Heart right ventricle (tissue), 16 donors: ENCODE measurements at regions not wholly inside any gene's neighbourhood (a gene's known extent, or its start where the extent isn't known, plus 50 kb on each side); places are given as distances from the start of the nearest gene placed in this dataset.

ENCODE experiments used
- ATAC-seq, 8 donors: fragments of 200-7000 bp; cut with Tn5 transposase; one replicate each; pipeline ENCODE4 v1.9.1; 2020; ENCODE audit warnings: mild to moderate bottlenecking in 8 of 8, moderate library complexity in 8 of 8, moderate number of reproducible peaks in 1 of 8
- DNase-seq, 2 donors: peaks; one replicate each; pipeline ENCODE4 v3.0.0-alpha.2; 2020
- H3K27ac ChIP-seq, 10 donors: fragments of 200-600 bp; sonication (generic) in 2 of 10; one replicate each; pipeline versions ENCODE4 v1.5.0 to v1.8.0; 2020 to 2022; ENCODE audit warnings: mild to moderate bottlenecking in 3 of 10
- H3K27me3 ChIP-seq, 7 donors: fragments of 200-600 bp; one replicate each; pipeline ENCODE4 v1.8.0; 2021 to 2022; ENCODE audit warnings: mild to moderate bottlenecking in 2 of 7
- H3K36me3 ChIP-seq, 9 donors: fragments of 200-600 bp; sonication (generic) in 1 of 9; one replicate each; pipeline versions ENCODE4 v1.5.0 to v1.8.0; 2020 to 2022; ENCODE audit warnings: mild to moderate bottlenecking in 2 of 9
- H3K4me1 ChIP-seq, 9 donors: fragments of 200-600 bp; sonication (generic) in 1 of 9; one replicate each; pipeline versions ENCODE4 v1.5.0 to v1.8.0; 2020 to 2022; ENCODE audit warnings: mild to moderate bottlenecking in 4 of 9
- H3K4me3 ChIP-seq, 10 donors: fragments of 200-600 bp; sonication (generic) in 2 of 10; one replicate each; pipeline versions ENCODE4 v1.5.0 to v1.8.0; 2020 to 2022; ENCODE audit warnings: mild to moderate bottlenecking in 7 of 10, moderate library complexity in 2 of 10
- H3K9me3 ChIP-seq, 11 donors: fragments of 200-600 bp in 10 of 11; sonication (generic) in 2 of 11; one replicate each; pipeline versions ENCODE4 v1.5.0 to v1.8.0; 2013 to 2022; ENCODE audit warnings: mild to moderate bottlenecking in 2 of 11, control low read depth in 1 of 11, moderate library complexity in 1 of 11
- WGBS, 2 donors: extraction: QIAGEN DNeasy Blood & Tissue Kit; methylation state at CpG; one replicate each; pipeline ENCODE4 v1.1.7; 2013; ENCODE audit warnings: inconsistent platforms in 1 of 2; 5-methylcytosine and 5-hydroxymethylcytosine counted together
- intact Hi-C, 10 donors: fragments of 100-400 bp; cut with DNase I; formaldehyde crosslinking; loops; one replicate each; pipeline versions ENCODE4 v1.11.1 to v1.14.2; 2022
- TF ChIP-seq, protein P1 (sequence below), 9 donors: fragments of 200-600 bp; sonication (generic) in 2 of 9; IDR thresholded peaks; one replicate each; pipeline versions ENCODE4 v1.5.0 to v1.8.0; 2021 to 2022; ENCODE audit warnings: antibody characterized with exemption in 9 of 9, mild to moderate bottlenecking in 5 of 9, moderate library complexity in 1 of 9
- donor health status: Arrhythmogenic right ventricular cardiomyopathy.
- donor health status: ischemic (EF 13 %, LVEDD 7.1; RV severe dilation, severe dysfunction).
- donor health status: healthy with polysubstance abuse.
- donor health status: DM: no; HTN: yes; CAD: no.
- donor health status: DM: no; HTN: no; CAD: no.
- donor health status: ischemic (EF 25% LVEDD 6.9; RV normal size, moderate dysfunction).
- donor health status: ischemic (EF 25% LVEDD 5.7; RV mildly dilated, moderate dysfunction).
- donor health status: healthy.
- donor health status: DM: yes; HTN: yes; CAD: no.
- donor health status: Ischemic cardiomyopathy.
- donor health status: ischemic (EF 35%, LVEDD 5.7; RV mildly dilated, moderate dysfunction).
- donor health status: nonischemic (EF 11% LVEDD 7.7; RV severe dilation, severe dysfunction).
- donor health status: DM: yes; HTN: yes; CAD: no.
- donor health status: PGD.
- donor health status: ischemic (EF 29% LVEDD 5.4; RV normal size, mild dysfunction).
- donor health status: nonischemic (EF 23%, LVEDD 6.1; RV moderate dilation, normal function).

DNA sequence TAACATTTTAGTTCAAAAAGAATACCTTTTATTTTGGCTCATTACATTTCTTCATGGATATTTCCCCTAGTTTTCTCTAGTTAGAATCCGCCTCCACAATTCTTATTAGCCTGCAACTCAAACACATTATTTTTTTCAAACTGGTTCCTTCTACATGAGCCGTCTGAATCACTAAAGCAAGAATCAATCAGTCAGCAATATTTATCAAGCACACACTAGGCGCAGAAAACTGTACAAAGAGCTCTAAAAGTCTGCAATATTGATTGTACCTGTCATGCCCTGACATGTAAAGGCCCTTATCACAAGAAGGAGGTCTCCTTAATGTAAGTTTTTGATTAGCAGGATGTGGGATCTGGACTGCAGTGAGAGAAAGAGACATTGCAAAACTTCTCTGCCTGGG is 94.8 kb upstream of the CENPE start:
- Histone ChIP-seq H3K4me3 (no peak overlapping the region), H3K27me3 (no peaks in the 10 kb centered on the region), H3K36me3 (no peaks in the 10 kb centered on the region), H3K9me3 (peaks cover 0 to 10% (median 0%) of the 10 kb centered on the region in 11 donors), H3K27ac (no peak overlapping the region), H3K4me1 (no peaks in the 10 kb centered on the region)
- DNase-seq (no peak), ATAC-seq (no peak)
- intact Hi-C loops = no loop called here
- TF ChIP-seq, protein P1, sequence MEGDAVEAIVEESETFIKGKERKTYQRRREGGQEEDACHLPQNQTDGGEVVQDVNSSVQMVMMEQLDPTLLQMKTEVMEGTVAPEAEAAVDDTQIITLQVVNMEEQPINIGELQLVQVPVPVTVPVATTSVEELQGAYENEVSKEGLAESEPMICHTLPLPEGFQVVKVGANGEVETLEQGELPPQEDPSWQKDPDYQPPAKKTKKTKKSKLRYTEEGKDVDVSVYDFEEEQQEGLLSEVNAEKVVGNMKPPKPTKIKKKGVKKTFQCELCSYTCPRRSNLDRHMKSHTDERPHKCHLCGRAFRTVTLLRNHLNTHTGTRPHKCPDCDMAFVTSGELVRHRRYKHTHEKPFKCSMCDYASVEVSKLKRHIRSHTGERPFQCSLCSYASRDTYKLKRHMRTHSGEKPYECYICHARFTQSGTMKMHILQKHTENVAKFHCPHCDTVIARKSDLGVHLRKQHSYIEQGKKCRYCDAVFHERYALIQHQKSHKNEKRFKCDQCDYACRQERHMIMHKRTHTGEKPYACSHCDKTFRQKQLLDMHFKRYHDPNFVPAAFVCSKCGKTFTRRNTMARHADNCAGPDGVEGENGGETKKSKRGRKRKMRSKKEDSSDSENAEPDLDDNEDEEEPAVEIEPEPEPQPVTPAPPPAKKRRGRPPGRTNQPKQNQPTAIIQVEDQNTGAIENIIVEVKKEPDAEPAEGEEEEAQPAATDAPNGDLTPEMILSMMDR (IDR thresholded peaks at IDR 0.05) = no peak
- 61 to 67% methylated on average over 3 of the region's 3 CpGs for WGBS, 2 donors

DNA sequence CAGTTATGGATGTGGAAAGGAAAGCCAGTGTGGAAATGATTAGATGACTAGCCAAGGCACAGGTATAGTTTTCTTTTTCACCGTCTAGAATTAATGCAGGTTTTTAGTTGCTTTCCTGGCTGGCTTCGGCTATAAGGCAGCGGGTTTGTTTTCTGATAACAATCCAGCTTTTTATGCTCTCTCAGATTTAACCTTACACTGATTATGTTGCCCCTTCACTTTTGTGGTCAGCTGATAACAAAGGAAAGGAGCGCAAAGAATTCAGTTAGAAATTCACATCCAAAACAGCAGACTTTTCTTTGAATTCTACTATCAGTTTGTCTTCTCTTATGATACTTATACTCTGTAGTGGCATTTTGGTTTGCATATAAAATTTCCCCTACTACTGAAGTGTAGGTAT is 94.2 kb upstream of the CENPE start:
- Histone ChIP-seq H3K9me3 (peaks cover 0 to 8% (median 0%) of the 10 kb centered on the region in 11 donors), H3K4me1 (no peaks in the 10 kb centered on the region), H3K27me3 (no peaks in the 10 kb centered on the region), H3K4me3 (no peak overlapping the region), H3K27ac (no peak overlapping the region), H3K36me3 (no peaks in the 10 kb centered on the region)
- intact Hi-C loops = no loop called here
- WGBS, 2 donors = 60 to 64% methylated on average over 4 of the region's 4 CpGs
- DNase-seq (no peak), ATAC-seq (no peak)
- TF ChIP-seq, protein P1 (IDR thresholded peaks at IDR 0.05) = no peak

DNA sequence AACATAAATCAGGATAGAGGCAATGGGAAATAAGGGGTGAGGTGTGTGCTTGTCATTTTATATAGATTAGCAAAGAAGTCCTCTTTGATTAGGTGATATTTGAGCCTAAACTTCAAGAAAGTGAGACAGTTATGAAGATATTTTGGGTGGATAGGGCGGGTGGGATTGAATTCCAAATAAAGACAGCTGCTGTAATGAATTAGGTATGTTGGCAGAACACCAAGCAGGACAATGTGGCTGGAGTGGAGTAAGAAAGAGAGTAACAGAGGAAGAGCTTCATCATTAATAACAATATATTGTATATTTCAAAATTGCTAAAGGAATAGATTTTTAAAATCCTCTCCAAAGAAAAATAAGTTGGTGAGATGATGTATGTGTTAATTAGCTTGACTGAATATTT is 91.0 kb upstream of the CENPE start:
- TF ChIP-seq, protein P1 (IDR thresholded peaks at IDR 0.05) = no peak
- Histone ChIP-seq H3K27ac (no peak overlapping the region), H3K9me3 (no peaks in the 10 kb centered on the region), H3K4me3 (no peak overlapping the region), H3K27me3 (no peaks in the 10 kb centered on the region), H3K36me3 (no peaks in the 10 kb centered on the region), H3K4me1 (no peaks in the 10 kb centered on the region)
- DNase-seq (no peak), ATAC-seq (no peak)
- intact Hi-C loops = no loop called here
- 31 to 42% methylated on average over 1 of the region's 1 CpG for WGBS, 2 donors

DNA sequence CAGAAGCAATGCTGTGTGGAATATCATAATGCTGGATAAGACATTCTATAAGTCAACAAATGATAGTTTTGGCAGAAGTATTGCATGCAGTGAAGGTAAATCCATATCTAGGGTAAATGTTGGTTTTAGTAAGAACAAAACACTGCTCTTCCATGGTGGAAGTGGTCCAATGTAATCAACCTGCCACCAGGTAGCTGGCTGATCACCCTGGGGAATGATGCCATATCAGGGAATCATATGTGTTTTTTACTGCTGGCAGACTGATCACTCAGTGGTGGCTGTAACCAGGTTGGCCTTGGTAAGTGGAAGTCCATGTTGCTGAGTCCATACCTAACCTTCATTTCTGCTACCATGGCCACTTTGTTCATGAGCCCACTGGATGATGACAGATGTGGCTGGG is 74.0 kb upstream of the CENPE start:
- peaks cover 0 to 9% (median 0%) of the 10 kb centered on the region in 11 donors for H3K9me3 ChIP-seq
- DNase-seq = no peak
- TF ChIP-seq, protein P1 (IDR thresholded peaks at IDR 0.05) = no peak
- no peak overlapping the region for H3K4me3 ChIP-seq
- no peaks in the 10 kb centered on the region for H3K27me3 ChIP-seq
- ATAC-seq = no peak
- H3K4me1 ChIP-seq = no peaks in the 10 kb centered on the region
- H3K36me3 ChIP-seq = no peaks in the 10 kb centered on the region
- H3K27ac ChIP-seq = no peak overlapping the region
- intact Hi-C loops = no loop called here

DNA sequence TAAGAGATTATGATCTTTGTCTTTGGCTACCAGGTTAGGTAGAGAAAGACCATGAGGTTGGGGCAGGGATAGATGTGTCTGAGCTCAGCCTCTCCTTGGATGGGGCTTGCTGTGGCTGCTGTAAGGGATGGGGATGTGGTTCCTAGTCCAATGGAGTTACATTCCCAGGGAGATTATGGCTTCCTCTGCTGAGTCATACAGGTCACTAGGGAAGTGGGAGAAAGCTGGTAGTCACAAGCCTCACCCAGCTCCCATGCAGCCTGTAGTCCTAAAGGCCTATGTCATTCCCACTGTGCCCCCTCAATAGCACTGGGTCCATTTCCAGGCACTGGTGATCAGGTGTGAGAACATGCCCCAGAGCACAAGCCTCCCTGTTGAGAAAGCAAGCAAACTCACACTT is 70.6 kb upstream of the CENPE start:
- TF ChIP-seq, protein P1 (IDR thresholded peaks at IDR 0.05) = no peak
- ATAC-seq = no peak

More for the DNA sequence above, 70.6 kb upstream of the CENPE start:
- no peak overlapping the region for H3K27ac ChIP-seq
- peaks cover 0 to 16% (median 0%) of the 10 kb centered on the region in 11 donors for H3K9me3 ChIP-seq
- no peaks in the 10 kb centered on the region for H3K27me3 ChIP-seq
- no peaks in the 10 kb centered on the region for H3K36me3 ChIP-seq
- intact Hi-C loops = no loop called here
- no peak for DNase-seq
- H3K4me3 ChIP-seq = no peak overlapping the region
- H3K4me1 ChIP-seq = no peaks in the 10 kb centered on the region
